OCI-LY1 (cell line): ENCODE measurements at regions not wholly inside any gene's neighbourhood (a gene's known extent, or its start where the extent isn't known, plus 50 kb on each side); places are given as distances from the start of the nearest gene placed in this dataset.

Experiments
- CTCF ChIP-seq: fragments of 200-600 bp; sonication (generic), shearing (Covaris generic); IDR thresholded peaks from 2 replicates; pipeline ENCODE4 v1.5.1; 2017; ENCODE audit warnings: mild to moderate bottlenecking, antibody characterized with exemption, low read length, moderate library complexity, mixed read lengths
- EZH2 ChIP-seq: fragments of 200-600 bp; sonication (generic), shearing (Covaris generic); IDR thresholded peaks from 2 replicates; pipeline ENCODE4 v1.8.0; 2017; ENCODE audit warnings: borderline replicate concordance, mixed run types, mild to moderate bottlenecking, antibody characterized with exemption, low read length, moderate library complexity, mixed read lengths

- TF ChIP-seq CTCF (no peak), EZH2 (no peak)
These were observed 654.9 kb upstream of the TBL1XR1 start for GRCh38 chr3:177852001-177852807.
